ENCODE measurements at regions not wholly inside any gene's neighbourhood (a gene's known extent, or its start where the extent isn't known, plus 50 kb on each side); places are given as distances from the start of the nearest gene placed in this dataset.
"Not testable (repeated sequence)": the region's sequence is repeated elsewhere in the genome, so short reads cannot be mapped to it uniquely, and the experiment has no call there.

DNA sequence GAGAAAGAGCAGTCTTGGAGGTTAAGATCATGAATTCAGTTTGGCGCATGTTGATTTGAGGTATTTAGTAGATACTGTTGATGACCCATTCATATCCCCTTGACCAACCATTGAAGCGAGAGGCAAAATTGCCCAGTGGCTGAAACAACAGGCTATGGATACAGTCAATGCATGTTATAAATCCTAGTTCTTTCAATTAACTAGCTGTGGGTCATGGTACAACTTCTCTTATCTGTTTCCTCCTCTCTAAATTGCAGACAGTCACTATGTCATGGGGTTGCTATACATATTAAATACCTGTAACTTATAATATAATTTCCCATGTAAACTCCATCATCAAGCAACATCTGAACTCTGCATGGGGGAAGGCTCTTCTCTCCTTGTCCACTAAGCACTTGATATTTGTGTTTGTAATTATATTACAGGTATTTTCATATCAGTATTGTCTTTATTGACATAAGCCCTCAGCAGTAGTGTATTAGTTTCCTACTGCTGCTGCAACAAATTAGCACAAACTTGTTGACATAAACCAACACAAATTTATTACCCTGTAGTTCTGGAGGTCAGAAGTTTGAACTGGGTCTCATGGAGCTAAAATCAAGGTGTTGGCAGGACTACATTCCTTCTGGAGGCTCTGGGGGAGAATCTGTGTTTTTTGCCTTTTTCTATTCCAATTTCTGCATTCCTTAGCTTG is 61.7 kb upstream of the ACTR3 start:
- Histone ChIP-seq H3K36me3 (ENCODE audit: insufficient read depth, insufficient read length, low read length) (no peaks in the 10 kb centered on the region), H3K9me3 (ENCODE audit: insufficient read depth, low read length) (peaks cover 13% of the 10 kb centered on the region; the same call in 1 of the 2 replicates), H3K27me3 (ENCODE audit: insufficient read depth, insufficient read length) (no peaks in the 10 kb centered on the region), H3K4me3 (ENCODE audit: insufficient read length, low read depth) (no peak overlapping the region), H3K4me1 (ENCODE audit: insufficient read depth, insufficient read length) (no peaks in the 10 kb centered on the region), H3K9ac (ENCODE audit: insufficient read length, low read depth) (no peak overlapping the region)
- DNase-seq (ENCODE audit: low read depth, low spot score): no peak
- TF ChIP-seq ZNF274 (IDR thresholded peaks at IDR 0.05; ENCODE audit: low read depth, low read length) (no peak), YY1 (IDR thresholded peaks at IDR 0.05; ENCODE audit: insufficient read depth, insufficient read length) (no peak), SUZ12 (IDR thresholded peaks at IDR 0.05; ENCODE audit: extremely low read depth, insufficient read depth, insufficient read length) (no peak)

DNA sequence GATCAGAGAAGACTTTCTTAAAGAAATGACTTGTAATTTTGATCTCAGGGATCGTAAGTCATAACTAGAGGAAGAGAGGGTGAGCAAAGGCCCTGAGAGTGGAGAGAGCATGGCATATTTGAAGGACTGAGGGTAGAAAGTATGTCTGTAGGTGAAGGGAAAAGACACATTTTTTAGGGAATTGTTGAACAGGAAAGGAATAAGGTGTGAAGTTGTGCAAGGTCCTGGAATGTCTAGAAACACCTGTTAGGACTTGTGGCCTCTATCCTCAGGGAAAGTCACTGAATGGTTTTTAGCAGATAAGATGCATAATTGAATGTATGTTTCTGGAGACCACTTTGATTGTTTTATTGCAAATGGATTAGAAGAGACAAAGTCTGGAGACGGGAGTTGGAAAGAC is 62.5 kb upstream of the ACTR3 start:
- TF ChIP-seq SUZ12 (IDR thresholded peaks at IDR 0.05; ENCODE audit: extremely low read depth, insufficient read depth, insufficient read length) (no peak), ZNF274 (IDR thresholded peaks at IDR 0.05; ENCODE audit: low read depth, low read length) (no peak), YY1 (IDR thresholded peaks at IDR 0.05; ENCODE audit: insufficient read depth, insufficient read length) (no peak)
- Histone ChIP-seq H3K27me3 (ENCODE audit: insufficient read depth, insufficient read length) (no peaks in the 10 kb centered on the region), H3K9me3 (ENCODE audit: insufficient read depth, low read length) (peaks cover 13% of the 10 kb centered on the region; the same call in 1 of the 2 replicates), H3K36me3 (ENCODE audit: insufficient read depth, insufficient read length, low read length) (no peaks in the 10 kb centered on the region), H3K4me3 (ENCODE audit: insufficient read length, low read depth) (no peak overlapping the region), H3K4me1 (ENCODE audit: insufficient read depth, insufficient read length) (no peaks in the 10 kb centered on the region), H3K9ac (ENCODE audit: insufficient read length, low read depth) (no peak overlapping the region)
- DNase-seq (ENCODE audit: low read depth, low spot score): no peak

DNA sequence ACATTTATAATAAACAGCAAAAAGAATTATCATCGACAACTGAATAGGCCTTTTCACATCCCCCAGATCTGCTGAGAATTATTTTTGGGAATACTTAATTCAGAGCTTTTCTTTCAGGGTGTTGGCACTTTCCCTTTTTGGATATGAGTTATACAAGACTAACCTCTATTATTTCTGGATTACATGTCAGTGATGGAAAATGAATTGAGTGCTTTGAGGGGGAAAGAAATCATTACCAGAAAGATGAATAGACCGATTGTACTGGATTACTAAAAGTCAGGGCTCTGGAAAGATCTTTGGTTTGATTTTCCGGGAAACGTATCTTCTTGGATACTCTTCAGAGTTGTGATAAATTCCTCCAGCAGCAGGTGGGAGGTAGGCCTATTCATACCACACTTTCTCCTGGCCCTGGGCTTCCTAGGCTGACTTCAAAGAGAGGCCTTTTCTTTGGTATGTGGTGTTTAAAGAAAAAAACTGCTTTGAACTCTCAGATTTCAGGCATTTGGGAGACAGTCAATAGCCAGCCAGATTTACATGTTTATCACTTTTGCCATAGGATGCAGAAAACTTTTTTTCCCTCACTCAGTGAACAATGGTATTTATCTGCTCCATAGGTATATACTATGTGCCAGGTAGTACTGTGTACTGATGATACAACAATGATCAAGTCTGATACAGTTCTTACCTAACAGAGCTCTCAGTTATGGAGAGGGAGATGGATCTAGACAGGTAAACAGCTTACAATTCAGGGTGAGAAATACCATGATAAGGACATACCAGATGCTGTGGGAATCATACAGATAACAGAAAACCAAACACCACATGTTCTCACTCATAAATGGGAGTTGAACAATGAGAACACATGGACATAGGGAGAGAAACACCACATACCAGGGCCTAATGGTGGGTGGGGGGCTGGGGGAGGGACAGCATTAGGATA is 63.3 kb upstream of the ACTR3 start:
- H3K27me3 ChIP-seq (ENCODE audit: insufficient read depth, insufficient read length): no peaks in the 10 kb centered on the region

DNA sequence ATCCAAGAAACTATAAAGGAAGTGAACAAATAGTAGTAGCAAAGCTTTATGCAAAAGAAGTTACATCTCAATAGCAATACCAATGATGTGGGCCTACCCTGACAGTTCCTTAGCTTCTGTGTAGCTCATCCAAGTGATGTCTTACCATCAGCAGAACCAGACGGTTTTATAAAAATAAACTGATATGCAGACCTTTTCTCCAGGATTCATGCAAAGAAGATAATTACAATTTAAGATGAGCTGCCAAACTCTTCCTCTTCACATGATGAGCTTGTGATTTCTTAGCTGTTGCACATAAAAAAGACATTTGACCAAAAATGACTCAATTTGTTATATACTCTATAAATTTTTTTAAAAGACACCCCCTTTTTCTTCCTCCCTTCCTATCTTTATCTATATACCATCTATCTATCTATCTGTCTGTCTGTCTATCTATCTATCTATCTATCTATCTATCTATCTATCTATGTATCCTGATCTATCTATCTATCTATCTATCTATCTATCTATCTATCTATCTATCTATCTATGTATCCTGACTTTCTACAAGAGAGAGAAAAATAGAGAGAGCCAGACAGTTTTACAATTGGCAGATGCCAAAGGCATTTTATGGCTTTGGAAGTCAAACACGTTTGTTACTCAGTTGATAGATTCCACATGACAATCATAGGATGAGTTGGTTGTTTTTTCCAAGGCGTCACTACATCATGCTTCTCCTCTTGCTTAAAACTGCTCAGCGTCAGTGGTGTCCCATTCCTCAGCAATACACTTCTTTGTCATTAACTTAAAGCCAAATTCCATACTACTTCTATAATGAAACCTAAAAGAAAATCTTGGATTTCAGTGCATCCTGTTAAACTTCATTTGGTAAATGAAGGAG is 65.9 kb upstream of the ACTR3 start:
- Histone ChIP-seq H3K4me1 (ENCODE audit: insufficient read depth, insufficient read length) (no peaks in the 10 kb centered on the region), H3K9me3 (ENCODE audit: insufficient read depth, low read length) (peaks cover 9% of the 10 kb centered on the region; the same call in 1 of the 2 replicates), H3K36me3 (ENCODE audit: insufficient read depth, insufficient read length, low read length) (no peaks in the 10 kb centered on the region), H3K9ac (ENCODE audit: insufficient read length, low read depth) (no peak overlapping the region), H3K4me3 (ENCODE audit: insufficient read length, low read depth) (no peak overlapping the region), H3K27me3 (ENCODE audit: insufficient read depth, insufficient read length) (no peaks in the 10 kb centered on the region)
- TF ChIP-seq ZNF274 (IDR thresholded peaks at IDR 0.05; ENCODE audit: low read depth, low read length) (no peak), YY1 (IDR thresholded peaks at IDR 0.05; ENCODE audit: insufficient read depth, insufficient read length) (no peak), SUZ12 (IDR thresholded peaks at IDR 0.05; ENCODE audit: extremely low read depth, insufficient read depth, insufficient read length) (no peak)
- DNase-seq (ENCODE audit: low read depth, low spot score): no peak

More for the DNA sequence above, 63.3 kb upstream of the ACTR3 start:
- no peak for TF ChIP-seq SUZ12 (IDR thresholded peaks at IDR 0.05; ENCODE audit: extremely low read depth, insufficient read depth, insufficient read length)
- TF ChIP-seq ZNF274 (IDR thresholded peaks at IDR 0.05; ENCODE audit: low read depth, low read length): no peak
- no peak for TF ChIP-seq YY1 (IDR thresholded peaks at IDR 0.05; ENCODE audit: insufficient read depth, insufficient read length)
- Histone ChIP-seq H3K9ac (ENCODE audit: insufficient read length, low read depth) (no peak overlapping the region), H3K4me1 (ENCODE audit: insufficient read depth, insufficient read length) (no peaks in the 10 kb centered on the region), H3K36me3 (ENCODE audit: insufficient read depth, insufficient read length, low read length) (no peaks in the 10 kb centered on the region), H3K9me3 (ENCODE audit: insufficient read depth, low read length) (peaks cover 13% of the 10 kb centered on the region; the same call in 1 of the 2 replicates), H3K4me3 (ENCODE audit: insufficient read length, low read depth) (no peak overlapping the region)
- peak; percentile 30 for DNase-seq (ENCODE audit: low read depth, low spot score)

DNA sequence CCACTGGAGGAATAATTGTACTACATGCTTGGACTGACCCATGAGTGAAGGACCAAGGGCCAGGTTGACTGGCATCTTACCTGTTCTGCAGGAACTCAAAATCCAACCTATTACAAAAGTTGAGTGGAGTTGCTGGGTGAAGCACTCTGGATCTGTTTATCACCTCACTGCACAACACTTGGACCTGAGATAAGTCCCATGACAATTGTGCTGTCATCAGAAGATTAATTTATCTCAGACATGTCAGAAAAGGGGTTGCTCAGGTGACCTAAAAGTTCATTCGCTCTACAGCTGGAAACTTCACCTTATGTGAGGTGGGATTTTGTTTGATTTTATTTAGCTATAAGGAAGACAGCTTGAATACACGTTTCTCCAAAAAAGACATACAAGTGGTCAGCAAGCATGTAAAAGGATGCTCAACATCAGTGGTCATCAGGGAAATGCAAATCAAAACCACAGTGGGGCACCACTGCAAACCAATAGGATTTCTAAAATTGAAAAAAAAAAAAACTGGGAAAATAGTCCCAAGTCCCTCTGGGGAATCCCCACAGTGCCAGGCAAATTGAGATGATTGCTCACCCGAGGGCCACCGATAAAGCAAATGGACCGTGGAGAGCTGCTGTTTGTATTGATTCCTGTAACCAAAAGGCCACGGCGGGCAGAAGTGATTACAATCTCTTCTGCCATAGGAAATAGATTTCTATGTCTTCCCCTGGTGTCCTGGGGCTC is 65.8 kb upstream of the SLC35F5 start:
- Histone ChIP-seq H3K4me3 (ENCODE audit: insufficient read length, low read depth) (no peak overlapping the region), H3K27me3 (ENCODE audit: insufficient read depth, insufficient read length) (no peaks in the 10 kb centered on the region), H3K4me1 (ENCODE audit: insufficient read depth, insufficient read length) (peaks cover 4% of the 10 kb centered on the region), H3K36me3 (ENCODE audit: insufficient read depth, insufficient read length, low read length) (no peaks in the 10 kb centered on the region), H3K9ac (ENCODE audit: insufficient read length, low read depth) (no peak overlapping the region), H3K9me3 (ENCODE audit: insufficient read depth, low read length) (no peaks in the 10 kb centered on the region)
- TF ChIP-seq YY1 (IDR thresholded peaks at IDR 0.05; ENCODE audit: insufficient read depth, insufficient read length) (no peak), SUZ12 (IDR thresholded peaks at IDR 0.05; ENCODE audit: extremely low read depth, insufficient read depth, insufficient read length) (no peak)
- no peak for DNase-seq (ENCODE audit: low read depth, low spot score)

- Histone ChIP-seq H3K9me3 (ENCODE audit: insufficient read depth, low read length) (no peaks in the 10 kb centered on the region), H3K9ac (ENCODE audit: insufficient read length, low read depth) (no peak overlapping the region), H3K27me3 (ENCODE audit: insufficient read depth, insufficient read length) (no peaks in the 10 kb centered on the region), H3K4me3 (ENCODE audit: insufficient read length, low read depth) (no peak overlapping the region), H3K36me3 (ENCODE audit: insufficient read depth, insufficient read length, low read length) (no peaks in the 10 kb centered on the region), H3K4me1 (ENCODE audit: insufficient read depth, insufficient read length) (peaks cover 4% of the 10 kb centered on the region)
- DNase-seq (ENCODE audit: low read depth, low spot score): peak; percentile 70
- TF ChIP-seq YY1 (IDR thresholded peaks at IDR 0.05; ENCODE audit: insufficient read depth, insufficient read length) (no peak), SUZ12 (IDR thresholded peaks at IDR 0.05; ENCODE audit: extremely low read depth, insufficient read depth, insufficient read length) (no peak), ZNF274 (IDR thresholded peaks at IDR 0.05; ENCODE audit: low read depth, low read length) (no peak)
Observed at GRCh38 chr2:113818382-113818951, 62.0 kb upstream of the SLC35F5 start.

DNA sequence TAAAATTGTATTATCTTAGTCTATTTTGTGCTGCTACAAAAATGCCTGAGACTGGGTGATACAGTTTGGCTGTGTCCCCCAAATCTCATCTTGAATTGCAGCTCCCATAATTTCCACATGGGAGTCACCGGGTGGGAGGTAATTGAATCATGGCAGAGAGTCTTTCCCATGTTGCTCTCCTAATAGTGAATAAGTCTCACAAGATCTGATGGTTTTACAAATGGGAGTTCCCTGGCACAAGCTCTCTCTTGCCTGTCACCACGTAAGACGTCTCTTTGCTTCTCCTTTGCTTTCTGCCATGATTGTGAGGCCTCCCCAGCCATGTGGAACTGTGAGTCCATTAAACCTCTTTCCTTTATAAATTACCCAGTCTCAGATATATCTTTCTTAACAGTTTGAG is 57.0 kb upstream of the SLC35F5 start:
- not testable (repeated sequence) for H3K27me3 ChIP-seq (ENCODE audit: insufficient read depth, insufficient read length); H3K9me3 ChIP-seq (ENCODE audit: insufficient read depth, low read length); H3K9ac ChIP-seq (ENCODE audit: insufficient read length, low read depth); H3K36me3 ChIP-seq (ENCODE audit: insufficient read depth, insufficient read length, low read length); DNase-seq (ENCODE audit: low read depth, low spot score); H3K4me1 ChIP-seq (ENCODE audit: insufficient read depth, insufficient read length); H3K4me3 ChIP-seq (ENCODE audit: insufficient read length, low read depth)

All from NT2/D1 (cell line).